ENCODE measurements at regions not wholly inside any gene's neighbourhood (a gene's known extent, or its start where the extent isn't known, plus 50 kb on each side); places are given as distances from the start of the nearest gene placed in this dataset.

GRCh38 chr14:82482345-82482744 lies 948.7 kb upstream of the SEL1L start:
- no peak for TF ChIP-seq CTCF (IDR thresholded peaks at IDR 0.05)
- TF ChIP-seq POLR2A (IDR thresholded peaks at IDR 0.05) = no peak
- H3K9me3 ChIP-seq (replicated peaks in 1 of 3) = no peaks in the 10 kb centered on the region
- H3K27me3 ChIP-seq = no peaks in the 10 kb centered on the region
- H3K4me1 ChIP-seq (replicated peaks in 1 of 2) = no peaks in the 10 kb centered on the region
- no peaks in the 10 kb centered on the region for H3K36me3 ChIP-seq (replicated peaks in 1 of 2)
- no peak overlapping the region for H3K27ac ChIP-seq
- no peak overlapping the region for H3K4me3 ChIP-seq
- WGBS, 4 donors = 64 to 69% (median 66%) methylated on average over 6 of the region's 6 CpGs
- no peak for DNase-seq
- intact Hi-C loops (cut with DNase I) = no loop called here

GRCh38 chr14:82488473-82488872 lies 954.8 kb upstream of the SEL1L start:
- TF ChIP-seq POLR2A (IDR thresholded peaks at IDR 0.05) (no peak), CTCF (IDR thresholded peaks at IDR 0.05) (no peak)
- Histone ChIP-seq H3K4me1 (replicated peaks in 1 of 2) (no peaks in the 10 kb centered on the region), H3K27me3 (no peaks in the 10 kb centered on the region), H3K9me3 (replicated peaks in 1 of 3) (no peaks in the 10 kb centered on the region), H3K4me3 (no peak overlapping the region), H3K36me3 (replicated peaks in 1 of 2) (no peaks in the 10 kb centered on the region), H3K27ac (no peak overlapping the region)
- intact Hi-C loops (cut with DNase I) = no loop called here
- DNase-seq = no peak
- 64 to 86% (median 81%) methylated on average over 2 of the region's 2 CpGs for WGBS, 4 donors

- Histone ChIP-seq H3K27me3 (no peaks in the 10 kb centered on the region), H3K36me3 (replicated peaks in 1 of 2) (no peaks in the 10 kb centered on the region), H3K27ac (no peak overlapping the region), H3K4me3 (no peak overlapping the region), H3K4me1 (replicated peaks in 1 of 2) (no peaks in the 10 kb centered on the region), H3K9me3 (replicated peaks in 1 of 3) (no peaks in the 10 kb centered on the region)
- DNase-seq = no peak
- intact Hi-C loops (cut with DNase I) = no loop called here
- WGBS, 4 donors = 78 to 94% (median 85%) methylated on average over 1 of the region's 1 CpG
- TF ChIP-seq CTCF (IDR thresholded peaks at IDR 0.05) (no peak), POLR2A (IDR thresholded peaks at IDR 0.05) (no peak)
These were observed 956.7 kb upstream of the SEL1L start for GRCh38 chr14:82490397-82490796.

- 82 to 87% (median 87%) methylated on average over 1 of the region's 1 CpG for WGBS, 4 donors
- Histone ChIP-seq H3K27ac (no peak overlapping the region), H3K36me3 (replicated peaks in 1 of 2) (no peaks in the 10 kb centered on the region), H3K9me3 (replicated peaks in 1 of 3) (no peaks in the 10 kb centered on the region), H3K4me1 (replicated peaks in 1 of 2) (no peaks in the 10 kb centered on the region), H3K27me3 (no peaks in the 10 kb centered on the region), H3K4me3 (no peak overlapping the region)
- TF ChIP-seq POLR2A (IDR thresholded peaks at IDR 0.05) (no peak), CTCF (IDR thresholded peaks at IDR 0.05) (no peak)
- DNase-seq = no peak
- intact Hi-C loops (cut with DNase I) = no loop called here
These were observed 958.5 kb upstream of the SEL1L start for GRCh38 chr14:82492157-82492556.
